Small intestine (tissue), 7 donors: ENCODE measurements at regions not wholly inside any gene's neighbourhood (a gene's known extent, or its start where the extent isn't known, plus 50 kb on each side); places are given as distances from the start of the nearest gene placed in this dataset.

Source experiments
- DNase-seq, 2 donors: peaks; one replicate each; pipeline versions ENCODE4 v3.0.0 to v3.0.0-alpha.2; 2013
- FAIRE-seq: peaks from 2 replicates; lab custom pipeline; 2012; peaks lifted over from hg19 to GRCh38; lab: Jason Lieb, UNC
- H3K27ac ChIP-seq, 3 donors: one replicate each; pipeline ENCODE4 v1.5.1; 2013; ENCODE audit warnings: low read length in 2 of 3, mild to moderate bottlenecking in 2 of 3, control low read depth in 1 of 3, inconsistent platforms in 1 of 3, low read depth in 1 of 3, moderate library complexity in 1 of 3
- H3K27me3 ChIP-seq, 3 donors: one replicate each; pipeline ENCODE4 v1.6.1; 2013; ENCODE audit warnings: low read length in 3 of 3, inconsistent platforms in 1 of 3; ENCODE audit not compliant: control insufficient read depth in 3 of 3, insufficient read depth in 3 of 3
- H3K36me3 ChIP-seq, 3 donors: one replicate each; pipeline ENCODE4 v1.6.1; 2013; ENCODE audit warnings: low read length in 3 of 3, inconsistent platforms in 1 of 3, low read depth in 1 of 3, mild to moderate bottlenecking in 1 of 3, moderate library complexity in 1 of 3; ENCODE audit not compliant: control insufficient read depth in 3 of 3, insufficient read depth in 2 of 3
- H3K4me1 ChIP-seq, 3 donors: one replicate each; pipeline ENCODE4 v1.6.1; 2013; ENCODE audit warnings: low read length in 2 of 3, inconsistent platforms in 1 of 3, low read depth in 1 of 3, mild to moderate bottlenecking in 1 of 3, moderate library complexity in 1 of 3; ENCODE audit not compliant: control insufficient read depth in 3 of 3, insufficient read depth in 2 of 3
- H3K4me3 ChIP-seq, 3 donors: one replicate each; pipeline ENCODE4 v1.5.1; 2013; ENCODE audit warnings: low read length in 3 of 3, control low read depth in 1 of 3, inconsistent platforms in 1 of 3, low read depth in 1 of 3, mild to moderate bottlenecking in 1 of 3, moderate library complexity in 1 of 3
- H3K9me3 ChIP-seq, 2 donors: one replicate each; pipeline ENCODE4 v1.6.1; 2013; ENCODE audit warnings: low read depth in 1 of 2, low read length in 1 of 2; ENCODE audit not compliant: control insufficient read depth in 2 of 2, insufficient read depth in 1 of 2
- WGBS, 3 donors: extraction: QIAGEN DNeasy Blood & Tissue Kit; methylation state at CpG; one replicate each; pipeline ENCODE4 v1.1.7; 2013; 5-methylcytosine and 5-hydroxymethylcytosine counted together
- donor health status: healthy with polysubstance abuse.
- donor health status: control.
- donor health status: control.
- donor health status: Bipolar disorder and iron deficiency.
- donor health status: healthy.

DNA sequence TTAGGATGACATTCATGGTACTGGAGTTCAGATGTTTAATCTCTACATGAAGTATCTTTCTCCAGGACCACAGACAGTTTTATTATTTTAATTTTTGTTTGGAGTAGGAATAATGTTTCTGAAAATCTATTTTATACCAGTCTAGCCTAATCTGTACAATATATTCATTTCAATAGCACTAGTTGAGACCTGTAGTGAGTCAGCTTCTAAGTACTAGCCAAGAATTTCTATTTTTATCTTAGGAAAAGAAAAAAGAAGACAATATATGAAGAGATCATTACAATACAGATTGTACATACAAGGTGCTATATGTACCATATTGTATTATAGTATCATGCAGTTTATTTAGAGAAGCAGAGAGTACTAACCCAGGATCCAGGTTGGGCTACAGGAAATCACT lies 826.9 kb upstream of the PIK3C3 start:
- FAIRE-seq, result no peak
- H3K4me1 ChIP-seq, result no peaks in the 10 kb centered on the region
- no peaks in the 10 kb centered on the region for H3K36me3 ChIP-seq

DNA sequence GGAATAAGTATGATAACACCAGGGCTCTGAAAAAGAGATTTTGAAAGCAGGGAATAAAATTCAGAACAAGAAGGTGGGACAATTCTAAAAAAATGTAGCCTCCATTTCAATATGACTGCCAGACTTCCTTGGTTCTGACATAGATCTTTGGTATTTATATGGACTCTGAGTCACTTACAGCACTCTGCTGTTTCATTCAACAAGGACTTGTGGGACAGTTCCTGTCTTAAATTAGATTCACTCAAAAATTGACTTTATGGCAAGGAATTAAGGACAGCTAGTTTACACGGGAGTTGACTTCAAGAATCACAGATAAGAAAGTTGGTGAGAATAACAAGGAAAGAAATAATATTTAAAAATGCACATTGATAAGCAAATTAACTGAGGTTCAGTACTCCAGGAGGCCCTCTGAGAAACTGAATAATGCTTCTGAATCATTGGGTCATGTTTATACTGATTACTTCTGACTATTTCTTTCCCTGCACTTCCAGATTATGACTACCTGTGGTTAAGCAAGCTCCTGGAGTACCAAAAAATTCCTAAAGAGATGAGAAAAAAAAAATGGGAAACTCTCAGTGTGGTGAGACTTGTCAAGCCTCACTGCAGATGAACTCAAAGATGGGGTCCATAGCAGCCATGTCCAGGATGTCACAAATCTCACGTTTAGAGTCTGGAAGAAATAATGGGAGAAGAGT lies 828.3 kb upstream of the PIK3C3 start:
- Histone ChIP-seq H3K27ac (no peak overlapping the region), H3K4me3 (no peak overlapping the region), H3K27me3 (no peaks in the 10 kb centered on the region), H3K36me3 (no peaks in the 10 kb centered on the region), H3K9me3 (no peaks in the 10 kb centered on the region), H3K4me1 (no peaks in the 10 kb centered on the region)
- WGBS, 3 donors, result 43 to 66% (median 47%) methylated on average over 2 of the region's 2 CpGs
- FAIRE-seq (no peak), DNase-seq (no peak)

More for the DNA sequence above, 826.9 kb upstream of the PIK3C3 start:
- DNase-seq, result no peak
- H3K27ac ChIP-seq, result no peak overlapping the region
- no peaks in the 10 kb centered on the region for H3K9me3 ChIP-seq
- H3K4me3 ChIP-seq, result no peak overlapping the region
- H3K27me3 ChIP-seq, result no peaks in the 10 kb centered on the region

DNA sequence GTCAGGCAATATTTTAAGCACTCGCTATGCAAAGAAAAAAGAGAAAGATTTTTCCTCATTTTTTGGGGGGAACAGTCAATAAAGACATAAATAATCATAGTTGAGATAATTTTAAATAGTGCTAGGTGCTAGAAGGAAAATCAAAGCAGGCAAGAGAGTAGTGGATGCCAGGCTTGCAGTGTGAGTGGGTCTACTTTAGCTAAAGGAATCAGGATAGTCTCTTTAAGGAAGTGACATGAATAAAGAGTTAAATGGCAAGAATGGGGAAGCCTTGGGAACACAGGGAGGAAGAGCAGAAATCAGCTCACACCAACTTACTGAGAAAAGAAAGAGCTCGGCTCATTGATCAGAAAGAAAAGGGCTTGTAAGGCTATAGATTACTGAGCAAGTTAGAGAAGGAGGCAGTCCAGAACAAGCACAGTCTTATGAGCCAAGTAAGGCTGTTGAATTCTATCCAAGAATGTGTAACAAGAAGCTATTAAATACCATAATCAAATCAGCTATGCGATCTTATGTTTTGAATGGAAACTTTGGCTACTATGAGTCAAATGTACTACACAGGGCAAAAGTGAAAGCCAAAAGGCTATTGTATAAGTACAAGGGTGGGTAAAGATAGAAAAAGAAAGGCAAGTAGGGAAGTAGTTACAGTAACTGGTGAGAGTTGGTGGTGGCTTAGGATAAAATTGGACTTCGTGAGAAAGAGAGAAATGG lies 833.8 kb upstream of the PIK3C3 start:
- no peak for DNase-seq
- no peaks in the 10 kb centered on the region for H3K36me3 ChIP-seq
- no peak overlapping the region for H3K4me3 ChIP-seq
- H3K27ac ChIP-seq, result no peak overlapping the region
- WGBS, 3 donors, result 64 to 80% (median 76%) methylated on average over 4 of the region's 4 CpGs
- FAIRE-seq, result no peak
- H3K9me3 ChIP-seq, result no peaks in the 10 kb centered on the region
- H3K27me3 ChIP-seq, result no peaks in the 10 kb centered on the region
- H3K4me1 ChIP-seq, result no peaks in the 10 kb centered on the region

GRCh38 chr18:41119031-41119430 lies 836.0 kb upstream of the PIK3C3 start:
- 64 to 73% (median 71%) methylated on average over 3 of the region's 3 CpGs for WGBS, 3 donors
- Histone ChIP-seq H3K36me3 (no peaks in the 10 kb centered on the region), H3K27ac (no peak overlapping the region), H3K4me3 (no peak overlapping the region), H3K4me1 (no peaks in the 10 kb centered on the region), H3K9me3 (no peaks in the 10 kb centered on the region), H3K27me3 (no peaks in the 10 kb centered on the region)
- FAIRE-seq, result no peak
- DNase-seq, result no peak

GRCh38 chr18:41113885-41114482 lies 841.0 kb upstream of the PIK3C3 start:
- DNase-seq (no peak), FAIRE-seq (no peak)
- peaks cover 0 to 5% of the 10 kb centered on the region in 2 donors for H3K9me3 ChIP-seq
- no peak overlapping the region for H3K27ac ChIP-seq
- WGBS, 3 donors, result 37 to 53% (median 49%) methylated on average over 2 of the region's 2 CpGs
- H3K36me3 ChIP-seq, result no peaks in the 10 kb centered on the region
- H3K4me3 ChIP-seq, result no peak overlapping the region
- no peaks in the 10 kb centered on the region for H3K4me1 ChIP-seq
- H3K27me3 ChIP-seq, result no peaks in the 10 kb centered on the region

DNA sequence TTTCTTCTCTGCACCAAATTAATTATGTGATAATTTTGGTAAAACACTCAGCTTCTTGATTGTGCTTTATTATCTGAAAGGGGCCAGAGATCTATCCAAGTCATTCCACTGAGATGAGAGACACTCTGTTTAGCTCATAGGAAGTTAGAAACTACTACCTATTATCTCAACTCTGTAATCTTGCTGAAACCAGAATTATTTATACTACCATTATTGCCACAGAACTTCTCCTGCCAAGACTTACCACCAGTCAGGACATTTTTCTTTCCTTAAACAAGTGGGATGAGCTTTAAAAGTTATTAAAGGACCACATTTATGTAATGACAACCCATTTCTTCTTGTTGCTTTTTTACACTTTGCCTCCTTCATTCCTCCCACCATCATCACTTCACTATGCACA lies 855.6 kb upstream of the PIK3C3 start:
- no peak overlapping the region for H3K4me3 ChIP-seq
- no peaks in the 10 kb centered on the region for H3K27me3 ChIP-seq
- DNase-seq (no peak), FAIRE-seq (no peak)
- no peaks in the 10 kb centered on the region for H3K9me3 ChIP-seq
- no peaks in the 10 kb centered on the region for H3K4me1 ChIP-seq
- H3K36me3 ChIP-seq, result no peaks in the 10 kb centered on the region
- H3K27ac ChIP-seq, result no peak overlapping the region

- FAIRE-seq (no peak), DNase-seq (no peak)
- Histone ChIP-seq H3K9me3 (no peaks in the 10 kb centered on the region), H3K36me3 (no peaks in the 10 kb centered on the region), H3K27ac (no peak overlapping the region), H3K27me3 (no peaks in the 10 kb centered on the region), H3K4me1 (no peaks in the 10 kb centered on the region), H3K4me3 (no peak overlapping the region)
- WGBS, 3 donors, result 29 to 43% (median 40%) methylated on average over 5 of the region's 5 CpGs
Measured at GRCh38 chr18:41096504-41096903, 858.5 kb upstream of the PIK3C3 start.

DNA sequence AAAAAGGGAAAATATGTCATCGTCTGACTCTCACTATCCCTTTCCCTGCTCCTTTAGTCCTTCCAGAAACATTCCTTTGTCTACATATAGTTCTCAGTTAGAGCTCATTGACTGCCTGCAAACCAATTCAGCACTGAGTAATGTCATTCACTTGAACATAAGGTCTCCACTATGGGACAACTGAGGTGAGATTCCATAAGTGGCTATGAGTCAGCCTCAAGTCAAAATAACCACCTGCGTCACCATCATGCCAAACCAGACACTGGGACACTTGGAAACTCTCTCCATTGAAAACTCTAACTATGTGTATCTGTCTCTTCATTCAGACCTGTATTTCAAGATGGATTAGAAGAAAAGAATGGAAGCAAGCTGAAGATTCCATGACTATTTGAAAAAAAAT lies 878.0 kb upstream of the PIK3C3 start:
- 85 to 97% (median 85%) methylated on average over 2 of the region's 2 CpGs for WGBS, 3 donors
- FAIRE-seq (no peak), DNase-seq (no peak)
- H3K36me3 ChIP-seq, result no peaks in the 10 kb centered on the region
- no peaks in the 10 kb centered on the region for H3K27me3 ChIP-seq
- no peaks in the 10 kb centered on the region for H3K9me3 ChIP-seq
- H3K4me1 ChIP-seq, result no peaks in the 10 kb centered on the region
- no peak overlapping the region for H3K4me3 ChIP-seq
- no peak overlapping the region for H3K27ac ChIP-seq
